Rectal smooth muscle tissue (tissue), 1 donor: ENCODE measurements at regions not wholly inside any gene's neighbourhood (a gene's known extent, or its start where the extent isn't known, plus 50 kb on each side); places are given as distances from the start of the nearest gene placed in this dataset.

Source experiments
- H3K27ac ChIP-seq: one replicate; pipeline ENCODE4 v1.7.0; 2013; ENCODE audit warnings: low read depth, low read length, inconsistent platforms
- H3K27me3 ChIP-seq: one replicate; pipeline ENCODE4 v1.7.0; 2013; ENCODE audit warnings: low read length; ENCODE audit not compliant: control insufficient read depth, insufficient read depth
- H3K36me3 ChIP-seq: one replicate; pipeline ENCODE4 v1.7.0; 2013; ENCODE audit warnings: low read length; ENCODE audit not compliant: control insufficient read depth, insufficient read depth
- H3K4me1 ChIP-seq: one replicate; pipeline ENCODE4 v1.7.0; 2013; ENCODE audit warnings: low read length; ENCODE audit not compliant: control insufficient read depth, insufficient read depth
- H3K4me3 ChIP-seq: one replicate; pipeline ENCODE4 v1.7.0; 2013; ENCODE audit warnings: low read length
- H3K9ac ChIP-seq: one replicate; pipeline ENCODE4 v1.7.0; 2013; ENCODE audit warnings: low read length

- Histone ChIP-seq H3K36me3 (no peaks in the 10 kb centered on the region), H3K27ac (no peak overlapping the region), H3K4me1 (no peaks in the 10 kb centered on the region), H3K9ac (no peak overlapping the region), H3K27me3 (no peaks in the 10 kb centered on the region), H3K4me3 (no peak overlapping the region)
These were observed 875.2 kb downstream of the RAPGEF2 start for GRCh38 chr4:159977907-159978617.

GRCh38 chr4:159979351-159979750 is 876.5 kb downstream of the RAPGEF2 start:
- Histone ChIP-seq H3K4me3 (no peak overlapping the region), H3K27ac (no peak overlapping the region)

GRCh38 chr4:159979953-159980352 is 877.1 kb downstream of the RAPGEF2 start:
- Histone ChIP-seq H3K4me1 (no peaks in the 10 kb centered on the region), H3K4me3 (no peak overlapping the region), H3K27me3 (no peaks in the 10 kb centered on the region), H3K27ac (no peak overlapping the region), H3K36me3 (no peaks in the 10 kb centered on the region), H3K9ac (no peak overlapping the region)

More at GRCh38 chr4:159979351-159979750, 876.5 kb downstream of the RAPGEF2 start:
- Histone ChIP-seq H3K27me3 (no peaks in the 10 kb centered on the region), H3K9ac (no peak overlapping the region), H3K36me3 (no peaks in the 10 kb centered on the region), H3K4me1 (no peaks in the 10 kb centered on the region)

GRCh38 chr4:159980826-159981468 is 878.1 kb downstream of the RAPGEF2 start:
- Histone ChIP-seq H3K4me1 (no peaks in the 10 kb centered on the region), H3K27ac (no peak overlapping the region), H3K9ac (no peak overlapping the region), H3K36me3 (no peaks in the 10 kb centered on the region), H3K4me3 (no peak overlapping the region), H3K27me3 (no peaks in the 10 kb centered on the region)

- H3K36me3 ChIP-seq: no peaks in the 10 kb centered on the region
- H3K4me3 ChIP-seq: no peak overlapping the region
- H3K9ac ChIP-seq: no peak overlapping the region
- H3K27ac ChIP-seq: no peak overlapping the region
- no peaks in the 10 kb centered on the region for H3K27me3 ChIP-seq
- no peaks in the 10 kb centered on the region for H3K4me1 ChIP-seq
These were observed 878.6 kb downstream of the RAPGEF2 start for GRCh38 chr4:159981469-159981856.

- H3K27ac ChIP-seq: no peak overlapping the region
- no peaks in the 10 kb centered on the region for H3K36me3 ChIP-seq
- no peak overlapping the region for H3K4me3 ChIP-seq
- no peak overlapping the region for H3K9ac ChIP-seq
- H3K27me3 ChIP-seq: no peaks in the 10 kb centered on the region
- H3K4me1 ChIP-seq: no peaks in the 10 kb centered on the region
These were observed 880.2 kb downstream of the RAPGEF2 start for GRCh38 chr4:159983082-159983481.

- Histone ChIP-seq H3K9ac (no peak overlapping the region), H3K4me3 (no peak overlapping the region), H3K36me3 (no peaks in the 10 kb centered on the region), H3K27ac (no peak overlapping the region), H3K27me3 (no peaks in the 10 kb centered on the region), H3K4me1 (no peaks in the 10 kb centered on the region)
These were observed 907.0 kb downstream of the RAPGEF2 start for GRCh38 chr4:160009656-160010493.

GRCh38 chr4:160019936-160020335 is 917.1 kb downstream of the RAPGEF2 start:
- no peaks in the 10 kb centered on the region for H3K27me3 ChIP-seq
- no peak overlapping the region for H3K9ac ChIP-seq
- H3K36me3 ChIP-seq: no peaks in the 10 kb centered on the region
- H3K4me3 ChIP-seq: no peak overlapping the region
- H3K27ac ChIP-seq: no peak overlapping the region
- H3K4me1 ChIP-seq: no peaks in the 10 kb centered on the region

- Histone ChIP-seq H3K36me3 (no peaks in the 10 kb centered on the region), H3K27ac (no peak overlapping the region), H3K27me3 (no peaks in the 10 kb centered on the region), H3K9ac (no peak overlapping the region), H3K4me1 (no peaks in the 10 kb centered on the region), H3K4me3 (no peak overlapping the region)
These were observed 917.9 kb downstream of the RAPGEF2 start for GRCh38 chr4:160020804-160021203.

- H3K27me3 ChIP-seq: no peaks in the 10 kb centered on the region
- H3K9ac ChIP-seq: no peak overlapping the region
- no peak overlapping the region for H3K4me3 ChIP-seq
- H3K4me1 ChIP-seq: no peaks in the 10 kb centered on the region
- H3K27ac ChIP-seq: no peak overlapping the region
- H3K36me3 ChIP-seq: no peaks in the 10 kb centered on the region
These were observed 919.0 kb downstream of the RAPGEF2 start for GRCh38 chr4:160021870-160022269.

GRCh38 chr4:160026721-160027120 is 923.8 kb downstream of the RAPGEF2 start:
- Histone ChIP-seq H3K27ac (no peak overlapping the region), H3K27me3 (no peaks in the 10 kb centered on the region), H3K9ac (no peak overlapping the region), H3K36me3 (no peaks in the 10 kb centered on the region), H3K4me3 (no peak overlapping the region), H3K4me1 (no peaks in the 10 kb centered on the region)

- H3K36me3 ChIP-seq: no peaks in the 10 kb centered on the region
- H3K27me3 ChIP-seq: no peaks in the 10 kb centered on the region
- no peak overlapping the region for H3K9ac ChIP-seq
- no peak overlapping the region for H3K4me3 ChIP-seq
- H3K27ac ChIP-seq: no peak overlapping the region
- H3K4me1 ChIP-seq: no peaks in the 10 kb centered on the region
These were observed 931.6 kb downstream of the RAPGEF2 start for GRCh38 chr4:160034501-160034900.
